WTC11 (cell line): ENCODE measurements at regions not wholly inside any gene's neighbourhood (a gene's known extent, or its start where the extent isn't known, plus 50 kb on each side); places are given as distances from the start of the nearest gene placed in this dataset.

ENCODE experiments used
- ATAC-seq: fragments of 200-7000 bp; cut with Tn5 transposase; 2 replicates; pipeline ENCODE4 v1.10.0; 2021; ENCODE audit warnings: mild to moderate bottlenecking, moderate library complexity
- CTCF ChIA-PET: fragments of 300-600 bp; sonication (Branson Sonifier 250); formaldehyde crosslinking; loops from one replicate; lab custom pipeline; 2021; ENCODE audit warnings: antibody characterized with exemption; lab: Charles Lee
- POLR2A ChIA-PET: fragments of 350-600 bp; sonication (Branson Sonifier 250); formaldehyde crosslinking; loops from one replicate; lab custom pipeline; 2021; ENCODE audit warnings: antibody characterized with exemption; lab: Charles Lee
- DNase-seq: peaks from one replicate; pipeline ENCODE4 v3.0.0; 2021; ENCODE audit warnings: low spot score
- H3K27ac Mint-ChIP-seq: 2 replicates; pipeline ENCODE4 v1.8.0; 2021; ENCODE audit warnings: mixed read lengths
- H3K27me3 Mint-ChIP-seq: 2 replicates; pipeline ENCODE4 v1.8.0; 2021; ENCODE audit warnings: low read depth, mild to moderate bottlenecking, moderate library complexity, mixed read lengths
- H3K36me3 Mint-ChIP-seq: 2 replicates; pipeline ENCODE4 v1.8.0; 2021; ENCODE audit warnings: mixed read lengths
- H3K4me1 Mint-ChIP-seq: 2 replicates; pipeline ENCODE4 v1.8.0; 2022; ENCODE audit warnings: mixed read lengths
- H3K4me3 Mint-ChIP-seq: 2 replicates; pipeline ENCODE4 v1.8.0; 2021; ENCODE audit warnings: mild to moderate bottlenecking, moderate library complexity, mixed read lengths
- H3K9me3 Mint-ChIP-seq: 2 replicates; pipeline ENCODE4 v1.8.0; 2021; ENCODE audit warnings: mixed read lengths
- E2F4 ChIP-seq: sonication (generic); formaldehyde crosslinking; IDR thresholded peaks from 2 replicates; pipeline ENCODE4 v1.8.1; 2022; ENCODE audit warnings: low read depth, mild to moderate bottlenecking, moderate library complexity, missing genetic modification reagents, borderline replicate concordance
- ELF4 ChIP-seq: sonication (generic); formaldehyde crosslinking; IDR thresholded peaks from 2 replicates; pipeline ENCODE4 v1.8.1; 2022; ENCODE audit warnings: low read depth, mild to moderate bottlenecking, moderate library complexity, missing genetic modification reagents
- ESRRA ChIP-seq: sonication (generic); formaldehyde crosslinking; IDR thresholded peaks from 2 replicates; pipeline ENCODE4 v1.8.1; 2022; ENCODE audit warnings: mild to moderate bottlenecking, missing genetic modification reagents, borderline replicate concordance
- ETV6 ChIP-seq: sonication (generic); formaldehyde crosslinking; IDR thresholded peaks from 2 replicates; pipeline ENCODE4 v1.8.1; 2022; ENCODE audit warnings: mild to moderate bottlenecking, missing genetic modification reagents
- FOXK1 ChIP-seq: sonication (generic); formaldehyde crosslinking; IDR thresholded peaks from 2 replicates; pipeline ENCODE4 v1.8.0; 2022; ENCODE audit warnings: mild to moderate bottlenecking, moderate library complexity, missing genetic modification reagents
- FOXP1 ChIP-seq: sonication (generic); formaldehyde crosslinking; IDR thresholded peaks from 2 replicates; pipeline ENCODE4 v1.8.0; 2022; ENCODE audit warnings: missing genetic modification reagents, mild to moderate bottlenecking, moderate library complexity, borderline replicate concordance
- MXD4 ChIP-seq: fragments of 250-450 bp; sonication (Bioruptor Pico); IDR thresholded peaks from 2 replicates; pipeline ENCODE4 v1.8.0; 2021; ENCODE audit warnings: mild to moderate bottlenecking, moderate library complexity, borderline replicate concordance
- PRDM15 ChIP-seq: sonication (generic); formaldehyde crosslinking; IDR thresholded peaks from 2 replicates; pipeline ENCODE4 v1.8.0; 2022; ENCODE audit warnings: missing genetic modification reagents
- SOX15 ChIP-seq: fragments of 250-450 bp; sonication (Bioruptor Pico); IDR thresholded peaks from 2 replicates; pipeline ENCODE4 v1.9.0; 2021; ENCODE audit warnings: mild to moderate bottlenecking
- TCF7 ChIP-seq: sonication (generic); formaldehyde crosslinking; IDR thresholded peaks from 2 replicates; pipeline ENCODE4 v1.8.0; 2022; ENCODE audit warnings: mild to moderate bottlenecking, low read depth, missing genetic modification reagents, moderate library complexity
- TEAD4 ChIP-seq: sonication (generic); formaldehyde crosslinking; IDR thresholded peaks from 2 replicates; pipeline ENCODE4 v1.8.0; 2022; ENCODE audit warnings: mild to moderate bottlenecking, missing genetic modification reagents
- ZNF121 ChIP-seq: sonication (generic); formaldehyde crosslinking; IDR thresholded peaks from 2 replicates; pipeline ENCODE4 v1.8.0; 2023; ENCODE audit warnings: missing genetic modification reagents
- ZNF138 ChIP-seq: sonication (generic); formaldehyde crosslinking; conservative IDR thresholded peaks from 2 replicates; pipeline ENCODE4 v1.8.1; 2022; ENCODE audit warnings: mild to moderate bottlenecking, moderate library complexity, missing genetic modification reagents
- ZNF232 ChIP-seq: sonication (generic); formaldehyde crosslinking; IDR thresholded peaks from 2 replicates; pipeline ENCODE4 v1.8.0; 2022; ENCODE audit warnings: mild to moderate bottlenecking, missing genetic modification reagents
- ZNF425 ChIP-seq: fragments of 250-450 bp; sonication (Bioruptor Pico); conservative IDR thresholded peaks from 2 replicates; pipeline ENCODE4 v1.9.0; 2021; ENCODE audit warnings: mild to moderate bottlenecking
- ZNF671 ChIP-seq: fragments of 250-450 bp; sonication (Bioruptor Pico); IDR thresholded peaks from 2 replicates; pipeline ENCODE4 v1.8.0; 2021; ENCODE audit warnings: mild to moderate bottlenecking
- TF ChIP-seq, protein P1 (sequence below): sonication (generic); formaldehyde crosslinking; IDR thresholded peaks from 2 replicates; pipeline ENCODE4 v1.8.1; 2023; ENCODE audit warnings: mild to moderate bottlenecking, missing genetic modification reagents, moderate library complexity
- TF ChIP-seq, protein P2 (sequence below): fragments of 250-450 bp; sonication (Bioruptor Pico); IDR thresholded peaks from 2 replicates; pipeline ENCODE4 v1.9.0; 2021; ENCODE audit warnings: mild to moderate bottlenecking
- TF ChIP-seq, protein P3 (sequence below): fragments of 250-450 bp; sonication (Bioruptor Pico); IDR thresholded peaks from 2 replicates; pipeline ENCODE4 v1.9.0; 2021; ENCODE audit warnings: moderate library complexity, mild to moderate bottlenecking, inconsistent platforms, borderline replicate concordance

DNA sequence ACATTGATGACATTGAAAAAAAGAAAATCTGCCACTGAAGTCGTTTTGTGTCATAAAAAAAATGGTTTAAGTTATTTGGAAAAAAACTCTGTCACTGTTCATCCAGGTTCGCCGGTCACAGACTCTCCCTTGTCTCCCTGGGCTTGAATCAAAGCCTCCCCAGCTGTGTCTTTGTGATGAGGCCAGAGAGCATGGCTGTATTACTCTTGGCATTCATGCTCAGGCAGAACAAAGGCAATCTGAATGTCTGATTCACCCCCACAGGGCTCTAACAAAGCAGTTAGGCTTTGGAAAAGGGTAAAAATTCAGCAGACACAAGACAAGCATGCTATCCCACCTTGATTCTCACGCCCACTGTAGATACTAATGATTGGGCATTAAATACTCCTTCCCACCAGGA lies 304.3 kb upstream of the PLD5 start:
- H3K27ac Mint-ChIP-seq: no peak overlapping the region
- H3K4me3 Mint-ChIP-seq: no peak overlapping the region
- peak; percentile 91 for ATAC-seq
- no peaks in the 10 kb centered on the region for H3K27me3 Mint-ChIP-seq
- CTCF ChIA-PET: no interaction called here
- TF ChIP-seq ZNF232 (CRISPR knock-in tag): no peak
- no peak for TF ChIP-seq TCF7 (CRISPR knock-in tag)
- no peak for TF ChIP-seq MXD4 (CRISPR knock-in tag)
- TF ChIP-seq SOX15: no peak
- no peak for TF ChIP-seq ZNF121
- no peak for TF ChIP-seq ZNF671 (CRISPR knock-in tag)
- no peak for TF ChIP-seq FOXK1 (CRISPR knock-in tag)
- TF ChIP-seq E2F4 (CRISPR knock-in tag): no peak
- TF ChIP-seq ELF4: no peak
- TF ChIP-seq, protein P1, sequence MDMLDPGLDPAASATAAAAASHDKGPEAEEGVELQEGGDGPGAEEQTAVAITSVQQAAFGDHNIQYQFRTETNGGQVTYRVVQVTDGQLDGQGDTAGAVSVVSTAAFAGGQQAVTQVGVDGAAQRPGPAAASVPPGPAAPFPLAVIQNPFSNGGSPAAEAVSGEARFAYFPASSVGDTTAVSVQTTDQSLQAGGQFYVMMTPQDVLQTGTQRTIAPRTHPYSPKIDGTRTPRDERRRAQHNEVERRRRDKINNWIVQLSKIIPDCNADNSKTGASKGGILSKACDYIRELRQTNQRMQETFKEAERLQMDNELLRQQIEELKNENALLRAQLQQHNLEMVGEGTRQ: no peak
- TF ChIP-seq PRDM15 (CRISPR knock-in tag): no peak
- no peak for TF ChIP-seq FOXP1 (CRISPR knock-in tag)
- no peak for TF ChIP-seq TEAD4 (CRISPR knock-in tag)
- TF ChIP-seq, protein P2, sequence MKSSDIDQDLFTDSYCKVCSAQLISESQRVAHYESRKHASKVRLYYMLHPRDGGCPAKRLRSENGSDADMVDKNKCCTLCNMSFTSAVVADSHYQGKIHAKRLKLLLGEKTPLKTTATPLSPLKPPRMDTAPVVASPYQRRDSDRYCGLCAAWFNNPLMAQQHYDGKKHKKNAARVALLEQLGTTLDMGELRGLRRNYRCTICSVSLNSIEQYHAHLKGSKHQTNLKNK (CRISPR knock-in tag): no peak
- TF ChIP-seq, protein P3, sequence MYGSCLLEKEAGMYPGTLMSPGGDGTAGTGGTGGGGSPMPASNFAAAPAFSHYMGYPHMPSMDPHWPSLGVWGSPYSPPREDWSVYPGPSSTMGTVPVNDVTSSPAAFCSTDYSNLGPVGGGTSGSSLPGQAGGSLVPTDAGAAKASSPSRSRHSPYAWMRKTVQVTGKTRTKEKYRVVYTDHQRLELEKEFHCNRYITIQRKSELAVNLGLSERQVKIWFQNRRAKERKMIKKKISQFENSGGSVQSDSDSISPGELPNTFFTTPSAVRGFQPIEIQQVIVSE (CRISPR knock-in tag): no peak
- no peak for TF ChIP-seq ZNF425 (CRISPR knock-in tag)
- H3K36me3 Mint-ChIP-seq: no peaks in the 10 kb centered on the region
- peaks cover 25% of the 10 kb centered on the region for H3K4me1 Mint-ChIP-seq
- DNase-seq: no peak
- POLR2A ChIA-PET: no interaction called here
- H3K9me3 Mint-ChIP-seq: peaks cover 5% of the 10 kb centered on the region; the same call in 1 of the 2 replicates

GRCh38 chr1:242828199-242828598 lies 303.7 kb upstream of the PLD5 start:
- ATAC-seq: peak; percentile 59

More at GRCh38 chr1:242828199-242828598, 303.7 kb upstream of the PLD5 start:
- TF ChIP-seq ESRRA (no peak), ETV6 (CRISPR knock-in tag) (0 out of 2 replicates have a peak, but pooled peaks have one; percentile 48), ZNF138 (CRISPR knock-in tag) (no peak)
- POLR2A ChIA-PET: no interaction called here
- H3K4me1 Mint-ChIP-seq: peaks cover 25% of the 10 kb centered on the region
- no peak overlapping the region for H3K27ac Mint-ChIP-seq
- H3K9me3 Mint-ChIP-seq: peaks cover 5% of the 10 kb centered on the region; the same call in 1 of the 2 replicates
- CTCF ChIA-PET: no interaction called here
- H3K27me3 Mint-ChIP-seq: no peaks in the 10 kb centered on the region
- no peaks in the 10 kb centered on the region for H3K36me3 Mint-ChIP-seq
- peak; percentile 14 for DNase-seq
- no peak overlapping the region for H3K4me3 Mint-ChIP-seq
